ENCODE measurements at regions not wholly inside any gene's neighbourhood (a gene's known extent, or its start where the extent isn't known, plus 50 kb on each side); places are given as distances from the start of the nearest gene placed in this dataset.
"Not testable (repeated sequence)": the region's sequence is repeated elsewhere in the genome, so short reads cannot be mapped to it uniquely, and the experiment has no call there.

- DNase-seq (ENCODE audit: low spot score), result no peak
Observed at GRCh38 chr7:15821484-15822427, 135.3 kb upstream of the MEOX2 start.

- DNase-seq (ENCODE audit: low spot score), result no peak
Observed at GRCh38 chr7:15820319-15820718, 133.8 kb upstream of the MEOX2 start.

GRCh38 chr7:15816835-15817426 lies 130.4 kb upstream of the MEOX2 start:
- no peak for DNase-seq (ENCODE audit: low spot score)

- DNase-seq (ENCODE audit: low spot score), result no peak
Observed at GRCh38 chr7:15813448-15813847, 127.0 kb upstream of the MEOX2 start.

- DNase-seq (ENCODE audit: low spot score), result not testable (repeated sequence)
Observed at GRCh38 chr7:15810383-15810782, 123.9 kb upstream of the MEOX2 start.

- DNase-seq (ENCODE audit: low spot score), result not testable (repeated sequence)
Observed at GRCh38 chr7:15809936-15810335, 123.5 kb upstream of the MEOX2 start.

- DNase-seq (ENCODE audit: low spot score), result no peak
Observed at GRCh38 chr7:15805891-15806290, 119.4 kb upstream of the MEOX2 start.

DNA sequence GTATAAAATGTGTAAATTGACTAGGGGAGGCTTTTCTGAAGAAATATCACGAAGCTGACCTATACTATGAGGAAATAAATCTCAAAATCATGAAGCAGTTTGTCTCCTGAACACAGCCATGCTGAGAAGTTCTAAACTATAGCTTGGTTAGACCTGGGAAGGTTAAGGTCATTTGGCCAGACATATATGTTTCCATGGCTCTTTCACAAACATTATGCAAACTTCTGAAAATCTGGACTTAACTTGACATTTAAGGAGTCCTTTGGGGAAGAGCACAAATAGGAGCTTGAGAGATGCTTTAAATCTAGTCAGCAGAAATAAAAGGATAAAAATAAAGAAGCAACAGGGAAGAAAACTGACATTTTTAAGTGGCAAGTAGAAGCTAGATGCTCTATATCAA lies 115.9 kb upstream of the MEOX2 start:
- no peak for DNase-seq (ENCODE audit: low spot score)

GRCh38 chr7:15801551-15801950 lies 115.1 kb upstream of the MEOX2 start:
- DNase-seq (ENCODE audit: low spot score), result peak; percentile 18

DNA sequence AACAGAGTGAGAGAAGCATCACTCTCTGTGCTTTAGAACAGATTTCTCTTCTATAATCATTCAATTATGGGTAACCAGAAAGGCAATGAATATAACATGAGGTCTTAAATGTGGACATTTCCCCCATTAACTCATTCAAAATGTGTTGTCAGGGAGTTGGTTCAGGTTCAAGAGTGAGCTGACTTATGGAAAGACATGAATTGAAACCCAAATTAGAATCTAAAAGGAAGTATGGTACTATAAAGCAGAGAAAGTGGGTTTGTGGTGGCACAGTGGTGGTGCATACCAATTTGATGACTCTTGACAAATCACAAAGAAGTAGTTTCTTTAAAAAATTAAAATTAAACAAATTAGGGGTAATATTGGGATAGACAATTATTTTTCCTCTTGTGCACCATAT lies 114.6 kb upstream of the MEOX2 start:
- DNase-seq (ENCODE audit: low spot score), result no peak

DNA sequence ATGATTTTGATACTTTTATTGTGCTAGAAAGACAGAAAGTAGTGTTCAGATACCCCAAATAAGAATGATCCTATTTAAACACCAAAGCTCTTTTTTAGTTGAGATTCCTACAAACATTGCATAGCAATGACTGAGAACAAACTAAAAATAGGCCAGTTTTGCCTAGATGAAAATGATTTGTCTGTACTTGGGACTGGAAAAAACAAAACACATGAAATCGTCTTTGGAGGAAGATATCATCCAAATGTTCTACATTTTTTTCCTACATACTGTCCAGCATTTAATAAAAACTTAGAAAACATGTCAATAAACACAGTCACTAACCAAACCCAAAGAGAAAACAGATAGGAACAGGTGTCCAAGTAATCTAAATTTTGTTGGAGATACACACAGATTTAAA lies 111.6 kb upstream of the MEOX2 start:
- no peak for DNase-seq (ENCODE audit: low spot score)

DNA sequence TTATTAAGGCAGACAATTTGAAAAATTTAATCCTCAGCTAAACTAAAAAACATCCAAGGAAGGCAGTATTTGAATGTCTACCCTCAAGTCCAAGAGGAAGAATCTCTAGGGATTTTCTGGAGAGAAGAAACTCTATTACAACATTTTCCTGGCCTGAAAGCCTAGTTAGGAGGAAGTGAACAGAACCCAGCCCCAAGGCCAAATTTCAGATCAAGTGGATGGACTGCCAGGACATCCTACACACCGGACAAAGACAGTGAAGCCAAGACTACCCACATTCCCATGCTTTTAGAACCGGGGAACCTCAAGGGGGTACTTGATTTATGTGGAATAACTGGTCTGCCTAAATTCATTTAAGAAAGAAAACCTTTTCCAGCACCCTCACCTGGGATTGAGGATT lies 108.9 kb upstream of the MEOX2 start:
- DNase-seq (ENCODE audit: low spot score), result no peak

DNA sequence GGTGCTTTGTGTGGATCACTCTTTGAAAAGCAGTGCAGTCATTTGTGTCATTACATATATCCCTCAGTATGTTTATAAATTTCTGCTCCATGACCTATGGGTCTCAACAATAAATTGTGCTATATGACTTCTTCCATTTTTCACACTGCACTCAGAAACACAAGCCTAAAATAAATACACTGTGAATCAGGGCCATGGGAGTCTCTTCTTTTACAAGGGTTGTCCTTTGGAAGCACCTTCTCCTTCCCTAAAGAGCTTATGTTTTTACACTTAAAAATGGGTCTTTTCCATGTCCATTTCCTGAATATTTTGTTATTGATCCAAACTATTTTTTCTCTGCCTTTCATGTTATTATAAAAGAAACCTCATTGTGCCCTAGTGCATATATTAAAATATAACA lies 108.3 kb upstream of the MEOX2 start:
- no peak for DNase-seq (ENCODE audit: low spot score)

DNA sequence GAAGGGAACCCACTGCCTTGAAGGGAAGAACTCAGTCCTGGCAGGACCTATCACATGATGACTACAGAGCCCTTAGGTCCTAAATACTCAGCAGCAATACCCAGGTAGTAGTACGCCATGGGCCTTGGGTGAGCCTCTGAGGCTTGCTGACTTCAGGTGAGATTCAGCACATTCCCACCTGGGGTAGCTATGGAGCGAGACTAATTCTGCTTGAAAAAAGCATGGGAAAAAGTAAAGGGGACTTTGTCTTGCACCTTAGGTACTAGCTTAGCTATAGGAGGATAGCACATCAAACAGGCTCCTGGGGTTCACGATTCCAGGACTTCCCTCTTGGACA lies 98.2 kb upstream of the MEOX2 start:
- DNase-seq (ENCODE audit: low spot score), result no peak

DNA sequence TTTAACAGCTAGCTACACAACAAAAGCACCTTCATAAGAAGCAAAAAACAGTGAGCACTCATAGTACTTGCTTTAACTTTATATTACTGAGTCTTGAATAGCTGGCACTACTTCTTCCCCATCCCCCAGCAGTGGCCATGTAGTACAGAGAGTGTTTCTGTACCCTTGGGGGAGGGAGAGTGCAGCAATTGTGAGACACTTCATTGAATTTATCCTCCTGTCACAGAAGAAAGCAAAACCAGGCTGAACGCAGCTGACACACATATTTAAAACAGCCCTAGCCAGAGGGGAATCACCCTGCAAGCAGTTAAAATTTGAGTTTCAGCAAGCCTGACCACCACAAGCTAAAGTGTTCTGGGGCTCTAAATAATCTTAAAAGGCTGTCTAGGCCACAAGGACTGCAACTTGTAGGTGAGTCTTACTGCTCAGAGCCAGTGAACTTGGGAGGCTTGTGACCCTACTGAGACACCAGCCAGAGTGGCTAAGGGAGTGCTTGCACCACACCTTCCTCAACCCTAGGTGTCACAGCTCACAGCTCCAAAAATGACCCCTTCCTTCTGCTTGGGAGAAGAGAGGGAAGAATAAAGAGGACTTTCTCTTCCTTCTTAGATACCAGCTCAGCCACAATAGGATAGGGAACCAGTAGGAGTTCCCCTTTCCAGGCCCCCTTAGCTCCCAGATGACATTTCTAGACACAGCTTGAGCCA lies 97.7 kb upstream of the MEOX2 start:
- no peak for DNase-seq (ENCODE audit: low spot score)

DNA sequence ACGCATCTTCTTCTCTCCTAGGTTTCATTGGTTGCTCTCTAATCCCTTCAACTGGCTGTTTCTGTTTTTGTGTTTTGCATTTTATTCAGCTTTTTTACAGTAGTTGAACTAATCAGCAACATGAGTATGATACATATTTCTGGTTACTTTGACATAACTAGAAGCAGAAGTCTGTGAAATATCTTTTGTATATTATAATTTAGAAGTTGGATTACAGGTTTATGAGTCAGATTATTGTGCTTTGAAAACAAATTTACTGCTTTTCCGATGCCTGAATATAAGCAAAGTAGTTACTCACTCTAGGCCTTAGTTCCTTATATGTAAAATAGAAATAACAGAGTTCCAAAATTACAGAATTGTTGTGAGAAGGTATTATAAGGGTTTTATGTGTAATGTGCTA lies 96.2 kb upstream of the MEOX2 start:
- DNase-seq (ENCODE audit: low spot score), result no peak

- DNase-seq (ENCODE audit: low spot score), result no peak
Observed at GRCh38 chr7:15781944-15782343, 95.5 kb upstream of the MEOX2 start.

GRCh38 chr7:15780271-15780670 lies 93.8 kb upstream of the MEOX2 start:
- DNase-seq (ENCODE audit: low spot score), result no peak

DNA sequence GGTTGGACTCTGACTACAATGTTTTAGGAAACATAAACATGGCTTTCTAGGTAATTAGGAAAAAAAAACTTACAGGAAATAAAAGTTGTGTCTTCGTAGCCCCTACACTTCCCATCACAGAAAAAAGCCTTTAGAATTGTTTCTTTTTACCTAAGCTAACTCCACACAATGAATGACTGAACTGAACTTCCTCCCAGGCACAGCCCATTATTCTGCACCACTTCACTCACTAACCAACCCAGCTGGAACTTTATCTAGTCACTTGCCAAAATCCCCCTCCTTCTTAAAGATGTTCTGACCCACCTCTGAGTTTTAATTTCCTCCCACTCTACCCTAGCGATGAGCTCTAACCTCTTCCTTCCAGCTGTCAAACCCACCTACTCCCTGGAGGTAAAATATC lies 91.7 kb upstream of the MEOX2 start:
- DNase-seq (ENCODE audit: low spot score), result no peak

DNA sequence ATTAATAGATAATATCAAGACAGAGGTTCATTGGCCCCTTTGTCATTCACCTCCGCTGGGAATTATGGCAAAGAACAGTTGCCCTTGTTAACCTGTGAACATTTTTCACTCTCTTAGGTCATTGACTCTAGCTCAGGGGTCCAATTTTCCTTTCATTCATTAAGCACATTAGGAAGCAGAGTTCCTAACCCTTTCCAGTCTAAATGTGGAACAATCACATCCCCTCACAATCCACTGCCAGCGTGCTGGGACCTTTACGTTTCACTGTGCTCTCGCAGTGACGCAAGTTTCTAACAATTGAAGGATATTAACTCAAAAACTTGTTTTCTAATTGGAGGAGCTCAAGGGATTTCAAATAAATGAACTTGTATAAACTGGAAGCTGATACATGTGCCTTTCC lies 79.3 kb upstream of the MEOX2 start:
- no peak for DNase-seq (ENCODE audit: low spot score)

GRCh38 chr7:15764851-15765382 lies 78.4 kb upstream of the MEOX2 start:
- DNase-seq (ENCODE audit: low spot score), result peak; percentile 26

- no peak for DNase-seq (ENCODE audit: low spot score)
Observed at GRCh38 chr7:15764010-15764409, 77.5 kb upstream of the MEOX2 start.
